ENCODE measurements at regions not wholly inside any gene's neighbourhood (a gene's known extent, or its start where the extent isn't known, plus 50 kb on each side); places are given as distances from the start of the nearest gene placed in this dataset.
A peak's percentile ranks its signal among the peaks of the same experiment; 100 is the strongest.

- Mint-ChIP-seq H3K4me3 (no peak overlapping the region), H3K27ac (no peak overlapping the region), H3K9me3 (peaks cover 5% of the 10 kb centered on the region), H3K36me3 (no peaks in the 10 kb centered on the region), H3K4me1 (no peaks in the 10 kb centered on the region), H3K27me3 (ENCODE audit: low read depth) (no peaks in the 10 kb centered on the region)
- ATAC-seq (0 out of 2 replicates have a peak, but pooled peaks have one; percentile 24), DNase-seq (ENCODE audit: low spot score) (no peak)
- POLR2A ChIA-PET: no interaction called here
- TF ChIP-seq AR (CRISPR knock-in tag; IDR thresholded peaks at IDR 0.05): no peak
- TF ChIP-seq ESRRA (CRISPR knock-in tag; IDR thresholded peaks at IDR 0.05; ENCODE audit: borderline replicate concordance): no peak
- no peak for TF ChIP-seq FOXP4 (CRISPR knock-in tag; IDR thresholded peaks at IDR 0.05)
- no peak for TF ChIP-seq SP1 (CRISPR knock-in tag; conservative IDR thresholded peaks at IDR 0.05)
- TF ChIP-seq ZNF138 (CRISPR knock-in tag; conservative IDR thresholded peaks at IDR 0.05): no peak
- TF ChIP-seq RORB (CRISPR knock-in tag; IDR thresholded peaks at IDR 0.05): no peak
- TF ChIP-seq FOXJ3 (CRISPR knock-in tag; IDR thresholded peaks at IDR 0.05; ENCODE audit: borderline replicate concordance): no peak
- TF ChIP-seq USF2 (CRISPR knock-in tag; IDR thresholded peaks at IDR 0.05): no peak
- no peak for TF ChIP-seq ZNF121 (CRISPR knock-in tag; IDR thresholded peaks at IDR 0.05)
- no peak for TF ChIP-seq STAT6 (CRISPR knock-in tag; conservative IDR thresholded peaks at IDR 0.05; ENCODE audit: low read depth)
- no peak for TF ChIP-seq ZNF219 (CRISPR knock-in tag; IDR thresholded peaks at IDR 0.05; ENCODE audit: borderline replicate concordance)
- TF ChIP-seq ARID4B (CRISPR knock-in tag; IDR thresholded peaks at IDR 0.05; ENCODE audit: borderline replicate concordance): no peak
- TF ChIP-seq ZNF416 (CRISPR knock-in tag; IDR thresholded peaks at IDR 0.05): no peak
- no peak for TF ChIP-seq HMGXB4 (CRISPR knock-in tag; IDR thresholded peaks at IDR 0.05)
- TF ChIP-seq ATF2 (CRISPR knock-in tag; IDR thresholded peaks at IDR 0.05; ENCODE audit: borderline replicate concordance, low read depth): no peak
- TF ChIP-seq E2F4 (CRISPR knock-in tag; IDR thresholded peaks at IDR 0.05; ENCODE audit: borderline replicate concordance, low read depth): no peak
- no peak for TF ChIP-seq GABPB1 (CRISPR knock-in tag; IDR thresholded peaks at IDR 0.05)
- CTCF ChIA-PET: no interaction called here
These were observed 685.2 kb upstream of the INTU start for GRCh38 chr4:126947536-126947935.
